Tibial nerve (tissue), 4 donors: ENCODE measurements at regions not wholly inside any gene's neighbourhood (a gene's known extent, or its start where the extent isn't known, plus 50 kb on each side); places are given as distances from the start of the nearest gene placed in this dataset.

ENCODE experiments used
- CTCF ChIP-seq, 5 experiments: fragments of 200-600 bp in 3 of 5; fragments of 450-650 bp in 2 of 5; sonication (generic) in 3 of 5; IDR thresholded peaks; one replicate each; pipeline ENCODE4 v1.5.1; 2016 to 2019; ENCODE audit warnings: antibody characterized with exemption in 5 of 5, mild to moderate bottlenecking in 3 of 5, moderate library complexity in 2 of 5
- EP300 ChIP-seq, 2 donors: sonication (generic); formaldehyde crosslinking; IDR thresholded peaks; one replicate each; pipeline ENCODE4 v1.6.1; 2017; ENCODE audit warnings: antibody characterized with exemption in 2 of 2, mild to moderate bottlenecking in 1 of 2

GRCh38 chr3:15973940-15974339 is 176.2 kb upstream of the ANKRD28 start:
- no peak for TF ChIP-seq CTCF (IDR thresholded peaks at IDR 0.05)
- no peak for TF ChIP-seq EP300 (IDR thresholded peaks at IDR 0.05)
